D721Med (cell line): ENCODE measurements at regions not wholly inside any gene's neighbourhood (a gene's known extent, or its start where the extent isn't known, plus 50 kb on each side); places are given as distances from the start of the nearest gene placed in this dataset.

Experiments used
- DNase-seq: peaks from one replicate; pipeline ENCODE4 v3.0.0; 2011; ENCODE audit warnings: low spot score; ENCODE audit not compliant: insufficient read length
- FAIRE-seq: peaks from 2 replicates; lab custom pipeline; 2011; peaks lifted over from hg19 to GRCh38; lab: Jason Lieb, UNC
- CTCF ChIP-seq: IDR thresholded peaks from 2 replicates; pipeline ENCODE4 v1.5.1; 2012; ENCODE audit warnings: mild to moderate bottlenecking, control low read depth; ENCODE audit not compliant: insufficient read depth; ENCODE audit errors: missing control alignments

GRCh38 chr7:85634951-85635350, 448.1 kb upstream of the SEMA3D start:
- no peak for DNase-seq
- no peak for TF ChIP-seq CTCF
- FAIRE-seq, result no peak

- no peak for FAIRE-seq
- no peak for TF ChIP-seq CTCF
- DNase-seq, result no peak
These were observed 444.2 kb upstream of the SEMA3D start for GRCh38 chr7:85630904-85631600.

- no peak for TF ChIP-seq CTCF
- DNase-seq (no peak), FAIRE-seq (no peak)
These were observed 441.1 kb upstream of the SEMA3D start for GRCh38 chr7:85627791-85628586.

- FAIRE-seq (no peak), DNase-seq (no peak)
- TF ChIP-seq CTCF, result no peak
These were observed 435.2 kb upstream of the SEMA3D start for GRCh38 chr7:85622059-85622458.

- DNase-seq, result no peak
- FAIRE-seq, result no peak
- TF ChIP-seq CTCF, result no peak
These were observed 434.3 kb upstream of the SEMA3D start for GRCh38 chr7:85620936-85621685.

GRCh38 chr7:85619236-85619635, 432.4 kb upstream of the SEMA3D start:
- TF ChIP-seq CTCF, result no peak
- FAIRE-seq, result no peak
- DNase-seq, result no peak
